T-cell (primary cell): ENCODE measurements at regions not wholly inside any gene's neighbourhood (a gene's known extent, or its start where the extent isn't known, plus 50 kb on each side); places are given as distances from the start of the nearest gene placed in this dataset.

ENCODE experiments used
- ATAC-seq, 4 experiments: fragments of 200-7000 bp in 3 of 4; fragments of 150-1000 bp in 1 of 4; cut with Tn5 transposase; replicated peaks in 1 of 4; 1 replicate in 3 of 4; 2 replicates in 1 of 4; pipeline ENCODE4 v1.10.0; 2021; ENCODE audit warnings: moderate library complexity in 3 of 4, mild to moderate bottlenecking in 2 of 4, moderate number of reproducible peaks in 1 of 4
- CTCF ChIA-PET, 2 donors: fragments of 300-600 bp; sonication (Branson Sonifier 250); formaldehyde crosslinking; loops; one replicate each; lab custom pipeline; 2022; ENCODE audit warnings: antibody characterized with exemption in 2 of 2; lab: Charles Lee
- POLR2A ChIA-PET, 2 donors: fragments of 300-600 bp; sonication (Branson Sonifier 250); formaldehyde crosslinking; loops; one replicate each; lab custom pipeline; 2022; ENCODE audit warnings: antibody characterized with exemption in 2 of 2; lab: Charles Lee
- DNase-seq, 35 experiments: peaks; one replicate each; pipeline versions ENCODE4 v3.0.0 to v3.0.0-alpha.2; 2013 to 2023
- H3K27ac ChIP-seq: one replicate; pipeline ENCODE4 v1.5.1; 2013; ENCODE audit warnings: low read length
- H3K27me3 ChIP-seq, 2 experiments: replicated peaks in 1 of 2; 1 replicate in 1 of 2; 2 replicates in 1 of 2; pipeline versions ENCODE4 v1.6.1 to v1.7.0; 2013; ENCODE audit warnings: low read length in 1 of 2, mixed read lengths in 1 of 2; ENCODE audit not compliant: control insufficient read depth in 2 of 2, insufficient read depth in 2 of 2; ENCODE audit errors: extremely low read depth in 1 of 2
- H3K36me3 ChIP-seq, 2 donors: 1 replicate in 1 of 2; 2 replicates in 1 of 2; pipeline versions ENCODE4 v1.6.1 to v1.7.0; 2013; ENCODE audit warnings: low read length in 1 of 2; ENCODE audit not compliant: control insufficient read depth in 2 of 2, insufficient read depth in 1 of 2; ENCODE audit errors: extremely low read depth in 1 of 2
- H3K4me1 ChIP-seq, 2 experiments: 1 replicate in 1 of 2; 2 replicates in 1 of 2; pipeline versions ENCODE4 v1.6.1 to v1.7.0; 2013; ENCODE audit warnings: low read length in 2 of 2, mixed read lengths in 1 of 2; ENCODE audit not compliant: insufficient read depth in 2 of 2, control insufficient read depth in 1 of 2; ENCODE audit errors: extremely low read depth in 1 of 2
- H3K4me3 ChIP-seq, 2 donors: 1 replicate in 1 of 2; 2 replicates in 1 of 2; pipeline versions ENCODE4 v1.5.1 to v1.7.0; 2013; ENCODE audit warnings: mild to moderate bottlenecking in 2 of 2, low read length in 1 of 2, moderate library complexity in 1 of 2; ENCODE audit not compliant: control insufficient read depth in 1 of 2; ENCODE audit errors: extremely low read depth in 1 of 2
- H3K9me3 ChIP-seq: 2 replicates; pipeline ENCODE4 v1.7.0; 2013
- H3K27ac Mint-ChIP-seq, 2 donors: one replicate each; pipeline ENCODE4 v1.8.0; 2020 to 2021; ENCODE audit warnings: mild to moderate bottlenecking in 2 of 2, mixed read lengths in 2 of 2
- H3K27me3 Mint-ChIP-seq, 2 donors: one replicate each; pipeline ENCODE4 v1.8.0; 2021 to 2022; ENCODE audit warnings: mixed read lengths in 2 of 2
- H3K36me3 Mint-ChIP-seq: one replicate; pipeline ENCODE4 v1.8.0; 2021; ENCODE audit warnings: mixed read lengths
- H3K4me1 Mint-ChIP-seq, 3 donors: one replicate each; pipeline ENCODE4 v1.8.0; 2020 to 2022; ENCODE audit warnings: mixed read lengths in 3 of 3, mild to moderate bottlenecking in 1 of 3
- H3K4me3 Mint-ChIP-seq, 3 donors: one replicate each; pipeline ENCODE4 v1.8.0; 2020 to 2022; ENCODE audit warnings: mild to moderate bottlenecking in 3 of 3, mixed read lengths in 3 of 3, moderate library complexity in 3 of 3
- H3K9me3 Mint-ChIP-seq, 3 donors: one replicate each; pipeline ENCODE4 v1.8.0; 2020 to 2022; ENCODE audit warnings: mixed read lengths in 3 of 3
- WGBS: methylation state at CpG from one replicate; pipeline ENCODE4 v1.1.5; 2013; ENCODE audit warnings: missing lambda C conversion rate; ENCODE audit not compliant: insufficient coverage; 5-methylcytosine and 5-hydroxymethylcytosine counted together

GRCh38 chr14:35196571-35196970 is 74.2 kb downstream of the PRORP start:
- peaks cover 4 to 8% of the 10 kb centered on the region in 2 donors for H3K36me3 ChIP-seq
- WGBS, result no CpG with 5 or more reads among the region's 1 CpG
- H3K27me3 ChIP-seq, result no peaks in the 10 kb centered on the region
- H3K4me3 ChIP-seq, result no peak overlapping the region
- H3K9me3 ChIP-seq, result no peaks in the 10 kb centered on the region
- no peaks in the 10 kb centered on the region for H3K27me3 Mint-ChIP-seq
- peaks cover 21% of the 10 kb centered on the region for H3K36me3 Mint-ChIP-seq
- peak in 1 of 35 experiments; percentile 11 for DNase-seq
- H3K27ac ChIP-seq, result peak overlapping the region; percentile 59
- H3K27ac Mint-ChIP-seq, result peak overlapping the region; percentile 71 to 80
- ChIA-PET POLR2A (interaction anchor here in 1 of 2 donors (0.6 kb wide), 1 partner anchor 443 kb away, joined by 3 read pairs; no protein-coding TSS in a partner anchor), CTCF (no interaction called here)
- H3K4me1 Mint-ChIP-seq, result peaks cover 12 to 32% (median 24%) of the 10 kb centered on the region in 3 donors
- peak in 1 of 4 experiments; percentile 21 for ATAC-seq
- H3K9me3 Mint-ChIP-seq, result peaks cover 0 to 7% (median 0%) of the 10 kb centered on the region in 3 donors
- peak overlapping the region in 1 of 3 donors; percentile 2 for H3K4me3 Mint-ChIP-seq
- H3K4me1 ChIP-seq, result peaks cover 2 to 4% of the 10 kb centered on the region in 2 experiments

- peak in 2 of 4 experiments; percentile 52 to 58 for ATAC-seq
- H3K27ac ChIP-seq, result peak overlapping the region; percentile 59
- POLR2A ChIA-PET, result interaction anchor here in 1 of 2 donors (0.6 to 0.9 kb wide), 2 partner anchors 207 to 443 kb away, joined by 3 read pairs; no protein-coding TSS in a partner anchor
- peak overlapping the region in 1 of 3 donors; percentile 2 for H3K4me3 Mint-ChIP-seq
- WGBS, result no CpG with 5 or more reads among the region's 1 CpG
- H3K4me3 ChIP-seq, result no peak overlapping the region
- peaks cover 16% of the 10 kb centered on the region for H3K36me3 Mint-ChIP-seq
- CTCF ChIA-PET, result no interaction called here
- peaks cover 4 to 7% of the 10 kb centered on the region in 2 donors for H3K36me3 ChIP-seq
- H3K9me3 ChIP-seq, result no peaks in the 10 kb centered on the region
- H3K4me1 Mint-ChIP-seq, result peaks cover 13 to 32% (median 25%) of the 10 kb centered on the region in 3 donors
- no peaks in the 10 kb centered on the region for H3K27me3 ChIP-seq
- H3K27ac Mint-ChIP-seq, result peak overlapping the region; percentile 71 to 80
- peaks cover 0 to 7% (median 0%) of the 10 kb centered on the region in 3 donors for H3K9me3 Mint-ChIP-seq
- peak in 1 of 35 experiments; percentile 6 for DNase-seq
- peaks cover 2 to 9% of the 10 kb centered on the region in 2 experiments for H3K4me1 ChIP-seq
- H3K27me3 Mint-ChIP-seq, result no peaks in the 10 kb centered on the region
Measured at GRCh38 chr14:35197015-35197414, 74.7 kb downstream of the PRORP start.

- peak in 2 of 35 experiments; percentile 8 to 36 for DNase-seq
- Mint-ChIP-seq H3K36me3 (peaks cover 3% of the 10 kb centered on the region), H3K27ac (peak overlapping the region; percentile 82 to 85), H3K27me3 (no peaks in the 10 kb centered on the region), H3K9me3 (no peaks in the 10 kb centered on the region), H3K4me1 (peaks cover 34 to 58% (median 51%) of the 10 kb centered on the region in 3 donors), H3K4me3 (peak overlapping the region in 2 of 3 donors; percentile 21 to 36)
- WGBS, result no CpG with 5 or more reads among the region's 3 CpGs
- H3K36me3 ChIP-seq, result peaks cover 2 to 4% of the 10 kb centered on the region in 2 donors
- H3K4me1 ChIP-seq, result peaks cover 16 to 29% of the 10 kb centered on the region in 2 experiments
- no peak overlapping the region for H3K4me3 ChIP-seq
- CTCF ChIA-PET, result interaction anchor here in 1 of 2 donors (1.7 kb wide), 1 partner anchor 215 kb away, joined by 4 read pairs; no protein-coding TSS in a partner anchor
- ATAC-seq, result peak; percentile 53 to 64 (median 59)
- peak overlapping the region; percentile 54 for H3K27ac ChIP-seq
- no peaks in the 10 kb centered on the region for H3K27me3 ChIP-seq
- no peaks in the 10 kb centered on the region for H3K9me3 ChIP-seq
- POLR2A ChIA-PET, result no interaction called here
Measured at GRCh38 chr14:35201066-35201465, 78.7 kb downstream of the PRORP start.

- peak overlapping the region in 1 of 3 donors; percentile 23 for H3K4me3 Mint-ChIP-seq
Measured at GRCh38 chr14:35202195-35202594, 79.8 kb downstream of the PRORP start.

GRCh38 chr14:35205737-35206136 is 83.4 kb downstream of the PRORP start:
- peaks cover 39 to 54% (median 41%) of the 10 kb centered on the region in 3 donors for H3K4me1 Mint-ChIP-seq
- CTCF ChIA-PET, result interaction anchor here in 1 of 2 donors (0.7 kb wide), 1 partner anchor 464 kb away, joined by 3 read pairs; no protein-coding TSS in a partner anchor

More at GRCh38 chr14:35202195-35202594, 79.8 kb downstream of the PRORP start:
- Histone ChIP-seq H3K27me3 (no peaks in the 10 kb centered on the region), H3K27ac (no peak overlapping the region), H3K4me1 (peaks cover 16 to 27% of the 10 kb centered on the region in 2 experiments), H3K9me3 (no peaks in the 10 kb centered on the region), H3K36me3 (peaks cover 2 to 4% of the 10 kb centered on the region in 2 donors), H3K4me3 (no peak overlapping the region)
- ATAC-seq (no peak), DNase-seq (no peak)
- Mint-ChIP-seq H3K36me3 (peaks cover 3% of the 10 kb centered on the region), H3K4me1 (peaks cover 35 to 52% (median 43%) of the 10 kb centered on the region in 3 donors), H3K27me3 (no peaks in the 10 kb centered on the region), H3K9me3 (no peaks in the 10 kb centered on the region), H3K27ac (peak overlapping the region; percentile 82 to 85)
- CTCF ChIA-PET, result interaction anchor here (0.9 to 1.7 kb wide), 4 partner anchors 13 to 214 kb away, joined by 3 to 5 read pairs (median 4); no protein-coding TSS in a partner anchor
- no CpG with 5 or more reads among the region's 3 CpGs for WGBS
- POLR2A ChIA-PET, result interaction anchor here in 1 of 2 donors (0.6 kb wide), 1 partner anchor 60 kb away, joined by 3 read pairs; no protein-coding TSS in a partner anchor

GRCh38 chr14:35211067-35211466 is 81.1 kb upstream of the PSMA6 start:
- no peaks in the 10 kb centered on the region for H3K27me3 ChIP-seq
- no peak for DNase-seq
- no peaks in the 10 kb centered on the region for H3K4me1 ChIP-seq
- H3K36me3 Mint-ChIP-seq, result peaks cover 17% of the 10 kb centered on the region
- H3K27ac Mint-ChIP-seq, result no peak overlapping the region
- H3K9me3 ChIP-seq, result no peaks in the 10 kb centered on the region
- ATAC-seq, result no peak
- ChIA-PET CTCF (interaction anchor here in 1 of 2 donors (0.5 to 1.1 kb wide), 2 partner anchors 19 to 69 kb away, joined by 4 read pairs; no protein-coding TSS in a partner anchor), POLR2A (no interaction called here)
- WGBS, result no CpG with 5 or more reads among the region's 2 CpGs
- H3K36me3 ChIP-seq, result no peaks in the 10 kb centered on the region
- H3K4me1 Mint-ChIP-seq, result peaks cover 12 to 36% (median 13%) of the 10 kb centered on the region in 3 donors
- H3K4me3 Mint-ChIP-seq, result no peak overlapping the region
- H3K9me3 Mint-ChIP-seq, result no peaks in the 10 kb centered on the region
- H3K4me3 ChIP-seq, result no peak overlapping the region
- no peaks in the 10 kb centered on the region for H3K27me3 Mint-ChIP-seq
- no peak overlapping the region for H3K27ac ChIP-seq

More at GRCh38 chr14:35205737-35206136, 83.4 kb downstream of the PRORP start:
- no peaks in the 10 kb centered on the region for H3K9me3 Mint-ChIP-seq
- POLR2A ChIA-PET, result interaction anchor here in 1 of 2 donors (0.7 to 1.1 kb wide), 2 partner anchors 123 to 198 kb away, joined by 3 to 4 read pairs; no protein-coding TSS in a partner anchor
- DNase-seq (peak in 1 of 35 experiments; percentile 8), ATAC-seq (no peak)
- Histone ChIP-seq H3K36me3 (peaks cover 0 to 2% of the 10 kb centered on the region in 2 donors), H3K27ac (peak overlapping the region; percentile 73), H3K4me1 (peaks cover 16 to 27% of the 10 kb centered on the region in 2 experiments), H3K9me3 (no peaks in the 10 kb centered on the region), H3K4me3 (no peak overlapping the region), H3K27me3 (no peaks in the 10 kb centered on the region)
- H3K27ac Mint-ChIP-seq, result peak overlapping the region; percentile 53 to 77
- H3K4me3 Mint-ChIP-seq, result no peak overlapping the region
- no peaks in the 10 kb centered on the region for H3K27me3 Mint-ChIP-seq
- WGBS, result 78% methylated on average over 2 of the region's 2 CpGs
- peaks cover 3% of the 10 kb centered on the region for H3K36me3 Mint-ChIP-seq
